HG03066 (cell line): ENCODE measurements at regions not wholly inside any gene's neighbourhood (a gene's known extent, or its start where the extent isn't known, plus 50 kb on each side); places are given as distances from the start of the nearest gene placed in this dataset.

Experiments used
- ATAC-seq: cut with Tn5 transposase; IDR thresholded peaks from one replicate; pipeline ENCODE4 v1.9.1; 2021; ENCODE audit warnings: low read depth; ENCODE audit not compliant: unreplicated experiment

DNA sequence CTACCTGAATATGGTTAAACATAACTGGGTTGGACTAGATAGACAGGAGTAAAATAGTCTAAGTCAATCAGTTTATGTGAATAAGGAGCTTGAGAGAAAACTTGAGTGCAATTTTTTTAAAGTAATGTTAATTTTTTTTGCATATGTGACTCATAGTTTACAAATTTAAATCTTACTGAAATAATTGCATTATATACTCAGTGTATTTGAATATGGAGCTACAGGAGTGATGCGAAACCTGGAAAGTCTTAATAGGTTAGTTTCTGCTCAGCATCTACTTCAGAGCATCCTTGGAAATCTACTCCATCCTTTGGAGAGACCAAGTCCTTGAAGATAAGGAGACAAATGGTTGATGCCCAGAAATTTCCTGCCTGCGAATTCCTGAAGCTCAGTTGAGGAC lies 318.8 kb upstream of the NXPH2 start:
- no peak for ATAC-seq

DNA sequence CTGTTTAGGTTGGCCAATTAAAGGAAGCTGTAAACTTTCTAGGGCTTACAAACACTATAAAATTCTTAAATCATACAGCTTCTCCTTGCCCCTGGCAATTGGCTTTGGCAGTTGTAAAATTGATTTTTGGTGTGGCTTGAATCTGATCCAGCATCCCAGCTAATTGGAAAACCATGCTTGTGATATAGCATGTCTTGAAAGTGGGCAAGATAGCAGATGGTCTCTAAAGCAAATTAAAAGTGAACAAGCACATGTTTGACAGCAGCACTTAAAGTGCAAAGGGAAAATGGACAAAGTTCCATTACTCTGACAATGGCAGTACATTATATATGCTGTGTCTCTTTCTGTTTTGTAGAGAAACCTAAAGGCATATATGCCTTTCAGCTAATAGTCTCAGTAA lies 302.9 kb upstream of the NXPH2 start:
- no peak for ATAC-seq

DNA sequence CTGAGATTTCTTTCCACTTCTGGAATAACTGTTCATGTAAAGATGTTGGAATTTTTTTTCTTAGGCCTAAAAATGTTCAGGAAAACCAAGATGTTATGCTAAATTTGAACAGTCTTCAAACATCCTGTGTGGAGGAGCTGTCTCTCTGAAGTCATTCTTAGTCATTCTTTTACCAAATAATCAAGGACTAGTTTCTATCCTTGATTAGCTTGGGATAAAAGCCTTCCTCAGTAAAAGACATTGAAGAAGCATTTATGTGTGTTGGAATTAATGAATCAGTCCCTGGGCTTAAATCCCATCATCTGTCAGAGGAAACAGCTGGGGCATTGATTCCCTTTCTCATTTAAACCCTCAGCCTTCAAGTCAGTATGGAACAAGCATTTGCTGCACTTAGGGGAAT lies 300.1 kb upstream of the NXPH2 start:
- no peak for ATAC-seq

DNA sequence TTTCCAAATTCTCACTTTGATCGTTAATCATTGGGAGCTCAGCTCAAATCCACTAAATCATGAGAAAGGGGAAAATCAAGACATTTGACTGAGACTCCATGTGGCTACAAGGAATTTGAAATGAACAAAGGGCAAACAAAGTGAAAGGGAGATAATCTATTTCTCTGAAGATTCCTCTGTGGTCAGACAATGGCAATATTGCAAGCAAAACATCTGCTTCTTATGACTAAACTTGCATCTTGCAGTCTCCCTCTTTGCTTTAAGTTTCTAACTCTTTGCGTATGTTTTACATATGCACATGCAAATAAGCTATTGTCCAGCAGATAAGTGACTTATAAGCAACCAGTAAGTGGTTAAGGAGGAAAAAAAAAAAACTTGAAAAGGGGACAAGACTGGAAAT lies 299.1 kb upstream of the NXPH2 start:
- ATAC-seq = no peak

DNA sequence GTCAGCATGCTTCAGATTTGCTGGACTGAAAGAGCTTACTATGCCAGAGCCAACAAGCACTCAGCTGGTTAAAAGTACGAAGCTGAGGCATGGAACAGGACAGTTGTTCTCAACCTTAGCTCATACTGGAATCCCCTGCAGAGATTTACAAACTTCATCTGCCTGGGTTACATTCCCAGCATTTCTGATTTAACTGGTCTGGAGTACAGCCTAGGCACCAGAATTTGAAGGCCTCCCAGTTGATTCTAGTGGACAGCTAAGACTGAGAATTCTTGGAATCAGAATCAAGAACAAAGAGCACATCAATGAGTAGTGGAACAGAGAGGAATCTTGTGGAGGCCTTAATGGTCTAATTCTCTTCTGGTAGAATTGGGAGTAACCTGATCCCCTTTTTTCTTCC lies 298.2 kb upstream of the NXPH2 start:
- no peak for ATAC-seq

DNA sequence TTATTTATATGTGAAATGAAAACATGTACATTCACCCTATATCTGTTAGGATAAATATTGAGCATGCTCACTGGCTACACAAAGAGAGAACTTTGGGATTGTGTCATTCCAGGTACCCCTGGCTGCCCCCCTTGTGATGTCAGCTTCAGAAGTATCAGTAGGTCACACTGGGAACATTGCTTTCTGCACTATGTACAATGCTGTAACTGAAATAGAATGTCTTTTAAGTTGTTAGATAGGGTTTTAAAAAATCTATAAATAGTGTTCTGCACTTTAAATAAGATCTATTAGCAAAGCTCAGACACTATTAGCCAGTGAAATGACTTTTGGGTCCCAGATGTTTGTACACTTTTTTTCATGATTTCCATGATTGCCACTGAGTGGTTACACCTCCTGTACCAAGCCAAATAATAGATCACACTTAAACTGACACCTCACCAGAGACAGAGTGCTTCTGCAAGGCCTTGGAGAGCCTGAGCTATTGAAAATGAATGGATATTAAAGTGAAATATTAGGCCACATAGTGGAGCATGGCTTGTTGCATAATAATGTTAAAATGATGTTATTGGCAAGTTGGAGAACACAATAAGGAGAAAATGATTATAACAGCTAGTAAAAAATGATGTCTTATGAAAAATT lies 297.0 kb upstream of the NXPH2 start:
- no peak for ATAC-seq

DNA sequence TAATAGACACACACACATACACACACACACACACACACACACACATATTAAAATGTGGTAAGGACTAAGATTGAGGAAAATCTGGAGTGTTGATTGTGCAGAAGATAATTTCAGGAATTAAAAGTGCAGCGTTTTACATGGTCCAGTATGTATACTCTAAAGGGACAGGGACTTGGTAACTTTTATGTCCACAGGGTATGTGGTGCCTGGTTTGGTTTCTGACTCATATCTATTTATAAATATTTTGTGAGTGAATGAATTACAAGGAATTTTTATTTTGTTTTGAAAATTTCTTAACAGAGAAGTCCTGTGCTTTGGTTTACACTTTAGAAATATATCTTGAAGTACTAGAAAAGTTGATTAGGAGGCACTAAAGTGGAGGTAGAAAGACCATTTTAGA lies 287.7 kb upstream of the NXPH2 start:
- no peak for ATAC-seq

DNA sequence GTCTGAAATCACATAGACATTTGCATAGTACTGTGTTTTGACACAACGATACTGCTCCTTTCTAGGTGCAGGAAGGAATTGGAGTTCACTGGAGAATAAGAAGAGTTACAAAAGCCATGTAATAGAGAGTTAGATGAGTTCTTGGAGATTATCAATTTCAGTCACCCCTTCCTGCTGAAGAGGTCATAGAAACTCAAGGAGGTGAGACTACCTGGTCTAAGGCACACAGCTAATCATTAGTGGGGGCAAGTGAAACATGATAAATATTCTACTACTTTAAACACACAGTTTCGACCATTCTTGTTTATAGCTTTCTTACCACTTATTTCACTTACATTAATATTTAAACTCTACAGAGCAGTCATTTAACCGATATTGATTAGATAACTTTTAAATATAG lies 286.9 kb upstream of the NXPH2 start:
- no peak for ATAC-seq

DNA sequence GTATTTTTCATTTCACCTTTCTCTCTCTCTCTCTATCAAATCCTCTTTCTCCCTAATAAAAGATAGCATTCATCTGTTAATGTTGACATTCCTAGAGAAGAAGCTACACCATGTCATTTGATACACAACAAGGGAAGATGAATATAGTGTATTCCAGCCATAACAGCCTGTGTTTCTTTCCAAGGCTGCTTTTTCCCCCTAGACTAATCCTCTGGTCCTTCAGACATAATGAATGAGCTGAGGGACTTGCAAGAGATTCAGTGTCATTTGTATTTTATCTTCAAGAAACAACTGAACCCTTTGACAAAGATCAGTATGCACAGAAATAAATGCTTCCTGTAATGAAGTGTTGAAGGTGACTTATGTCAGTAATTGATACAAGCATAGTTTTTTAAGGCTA lies 284.0 kb upstream of the NXPH2 start:
- ATAC-seq = no peak

DNA sequence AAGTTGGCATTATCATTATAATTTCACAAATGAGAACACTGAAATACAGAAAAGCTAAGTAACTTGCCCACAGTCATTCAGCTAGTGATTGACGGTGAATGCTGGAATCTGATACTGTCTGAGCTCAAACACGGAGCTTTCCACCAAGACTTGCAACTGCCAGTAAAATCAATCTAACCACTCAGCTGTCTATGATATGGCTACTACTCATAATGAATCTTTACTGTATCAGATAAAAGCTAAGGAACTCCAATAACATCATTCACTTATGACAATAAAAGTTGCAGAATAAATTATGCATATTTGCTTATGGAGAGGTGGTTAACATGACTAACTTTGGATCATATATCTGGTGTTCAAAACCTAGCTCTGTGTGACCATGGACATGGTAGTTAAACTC lies 279.4 kb upstream of the NXPH2 start:
- no peak for ATAC-seq

DNA sequence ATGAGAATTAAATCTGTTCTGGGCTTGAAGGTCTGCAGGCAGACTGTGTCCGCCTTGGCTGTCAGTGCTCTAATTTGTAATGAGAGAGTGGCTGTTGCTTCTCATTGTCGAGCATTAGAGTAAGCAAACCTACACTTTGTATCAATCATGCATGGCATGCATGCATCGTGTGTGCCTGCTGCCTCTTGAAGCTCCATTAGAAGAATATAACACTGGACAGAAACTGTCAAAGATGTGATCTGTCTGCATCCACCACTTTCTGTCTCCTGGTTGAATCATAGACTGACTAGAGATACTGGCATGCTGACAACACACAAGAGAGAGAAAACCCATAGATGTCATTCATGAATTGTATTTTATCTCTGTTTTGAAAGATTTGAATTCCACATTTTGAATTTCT lies 275.0 kb upstream of the NXPH2 start:
- no peak for ATAC-seq

DNA sequence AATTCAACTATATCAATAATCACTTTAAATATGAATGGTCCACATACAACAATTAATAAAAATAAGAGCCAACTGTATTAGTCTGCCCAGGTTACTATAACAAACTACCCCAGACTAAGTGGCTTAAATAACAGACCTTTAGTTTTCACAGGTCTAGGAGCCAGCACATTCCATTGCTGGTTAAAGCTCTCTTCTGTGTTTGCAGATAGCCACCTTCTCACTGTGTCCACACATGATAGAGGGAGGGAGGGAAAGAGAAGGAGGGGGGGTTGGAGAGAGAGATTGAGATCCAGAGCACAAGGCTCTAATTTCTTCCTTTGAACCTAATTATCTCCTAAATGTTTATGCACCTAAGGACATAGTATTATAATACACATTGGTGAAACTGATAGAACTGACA lies 267.8 kb upstream of the NXPH2 start:
- no peak for ATAC-seq

DNA sequence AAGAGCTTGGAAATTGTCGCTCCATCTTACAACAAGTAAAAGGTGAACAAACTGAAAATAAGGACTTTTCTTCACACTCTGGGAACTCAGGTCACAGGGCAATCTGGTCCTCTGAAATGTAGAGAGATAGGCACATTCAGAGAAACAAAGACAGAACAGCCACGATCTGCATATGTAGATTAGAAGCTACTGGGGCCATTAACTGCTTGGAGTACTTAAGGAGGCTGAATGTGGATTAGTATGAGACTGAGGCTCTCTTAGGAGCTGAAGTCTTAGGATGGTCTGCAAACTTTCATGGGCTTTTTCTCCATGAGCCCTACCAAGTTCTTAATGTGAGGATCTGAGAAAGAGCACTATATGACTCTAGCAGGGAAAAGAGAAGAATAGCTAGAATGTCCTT lies 265.3 kb upstream of the NXPH2 start:
- no peak for ATAC-seq

DNA sequence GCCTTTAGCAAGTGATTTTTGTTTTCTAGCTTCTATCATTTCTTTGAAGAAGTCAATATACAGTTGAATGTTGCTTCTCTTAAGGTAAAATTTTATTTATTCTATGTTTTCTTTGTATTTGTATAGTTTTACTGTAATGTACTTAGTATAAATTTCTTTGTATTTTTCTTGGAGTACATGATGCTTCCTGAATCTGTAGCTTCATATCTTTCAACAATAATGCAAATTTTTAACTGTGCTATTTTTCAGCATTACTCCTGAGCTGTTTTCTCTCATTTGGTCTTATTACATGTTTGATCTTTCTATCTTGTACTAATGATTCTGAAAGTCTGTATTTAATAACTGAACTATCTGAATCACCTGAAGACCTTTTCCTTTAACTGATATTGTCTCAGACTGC lies 253.9 kb upstream of the NXPH2 start:
- no peak for ATAC-seq

DNA sequence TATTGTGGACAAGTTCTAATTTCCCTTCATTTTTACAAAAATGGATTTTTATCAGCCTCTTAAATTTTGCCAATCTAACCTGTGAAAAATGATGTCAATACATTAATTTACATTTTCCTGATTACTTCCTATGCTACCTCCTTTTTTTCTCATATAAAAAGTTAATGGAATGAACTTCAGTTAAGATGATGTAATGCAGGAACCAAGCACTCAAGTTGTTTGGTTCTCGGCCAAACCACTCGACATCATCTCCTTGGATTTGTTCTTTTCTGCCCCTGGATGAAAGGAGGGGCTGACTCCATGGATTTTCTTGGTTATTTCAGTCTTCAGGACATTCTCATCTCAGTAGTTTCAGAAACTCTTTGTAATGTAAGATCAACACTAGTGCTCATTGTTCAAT lies 253.1 kb upstream of the NXPH2 start:
- no peak for ATAC-seq

DNA sequence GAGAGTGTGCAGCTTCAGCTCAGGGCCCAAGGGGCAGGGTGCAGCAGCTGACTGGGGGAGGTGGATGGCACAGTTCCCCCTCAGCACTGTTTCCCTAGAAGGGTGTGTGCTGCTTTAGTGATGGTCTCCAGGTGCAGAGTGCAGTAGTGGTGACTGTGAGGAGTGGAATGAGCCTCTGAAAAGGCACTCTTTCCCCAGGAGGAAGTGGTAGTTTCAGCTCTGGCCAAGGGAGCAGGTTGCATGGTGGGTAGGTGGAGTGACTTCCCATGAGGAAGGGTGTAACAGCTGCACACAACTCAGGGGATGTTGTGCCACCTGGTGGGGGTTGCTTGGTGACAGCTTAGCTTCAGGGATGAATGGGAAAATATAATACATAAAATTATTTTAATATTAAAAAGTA lies 251.5 kb upstream of the NXPH2 start:
- ATAC-seq = peak; percentile 81

DNA sequence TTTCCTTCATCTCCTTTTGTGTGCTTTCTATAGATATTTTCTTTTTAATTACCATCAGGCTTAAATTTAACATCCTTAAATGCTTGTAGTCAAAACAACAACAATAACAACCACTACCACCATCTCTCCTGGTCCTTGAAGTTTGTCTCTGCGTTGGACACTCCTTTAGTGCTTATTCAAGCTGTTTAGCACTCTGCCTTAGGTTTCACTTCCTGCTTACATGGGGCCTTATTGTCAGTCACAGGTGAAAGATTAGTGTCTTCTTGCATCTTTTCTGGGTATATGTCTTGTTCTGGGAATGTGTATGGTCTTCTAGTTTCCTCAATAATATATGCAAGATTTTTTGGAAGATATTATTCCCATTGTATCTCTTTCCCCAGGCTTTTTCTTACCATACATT lies 240.1 kb upstream of the NXPH2 start:
- ATAC-seq = no peak

DNA sequence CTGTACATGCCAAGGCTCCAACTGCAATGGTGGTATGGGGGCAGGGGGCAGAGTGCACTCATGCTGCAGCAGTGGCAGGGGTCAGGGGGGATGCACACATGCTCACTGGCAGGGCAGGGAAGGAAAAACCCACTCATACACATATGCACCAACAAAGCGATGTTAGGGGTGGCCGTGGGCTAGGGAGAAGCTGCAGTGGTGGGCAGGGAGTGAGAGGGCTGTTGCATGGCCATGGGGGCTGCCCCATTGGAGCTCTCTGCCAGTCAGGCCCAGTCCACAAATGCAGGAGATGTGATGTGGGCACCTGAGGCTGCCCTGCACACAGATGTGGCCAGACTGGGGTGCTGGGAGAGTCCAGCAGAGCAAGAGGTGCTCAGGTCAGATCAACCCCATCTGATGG lies 238.1 kb upstream of the NXPH2 start:
- ATAC-seq = no peak

DNA sequence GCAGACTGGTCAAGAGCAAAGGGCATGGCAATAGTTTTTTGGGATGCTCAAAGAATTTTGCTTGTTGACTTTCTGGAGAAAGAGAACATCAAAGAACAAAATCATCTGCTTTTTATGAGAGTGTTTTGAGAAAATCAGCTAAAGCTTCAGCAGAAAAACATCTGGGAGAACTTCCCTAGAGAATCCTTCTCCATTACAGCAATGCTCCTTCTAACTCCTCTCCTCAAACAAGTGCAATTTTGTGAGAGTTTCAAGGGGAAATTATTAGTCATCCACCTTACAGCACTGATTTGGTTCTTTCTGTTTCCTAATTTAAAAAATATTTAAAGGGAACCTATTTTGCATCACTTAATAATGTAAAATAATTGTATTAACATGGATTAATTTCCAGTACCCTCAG lies 226.9 kb upstream of the NXPH2 start:
- ATAC-seq = no peak

DNA sequence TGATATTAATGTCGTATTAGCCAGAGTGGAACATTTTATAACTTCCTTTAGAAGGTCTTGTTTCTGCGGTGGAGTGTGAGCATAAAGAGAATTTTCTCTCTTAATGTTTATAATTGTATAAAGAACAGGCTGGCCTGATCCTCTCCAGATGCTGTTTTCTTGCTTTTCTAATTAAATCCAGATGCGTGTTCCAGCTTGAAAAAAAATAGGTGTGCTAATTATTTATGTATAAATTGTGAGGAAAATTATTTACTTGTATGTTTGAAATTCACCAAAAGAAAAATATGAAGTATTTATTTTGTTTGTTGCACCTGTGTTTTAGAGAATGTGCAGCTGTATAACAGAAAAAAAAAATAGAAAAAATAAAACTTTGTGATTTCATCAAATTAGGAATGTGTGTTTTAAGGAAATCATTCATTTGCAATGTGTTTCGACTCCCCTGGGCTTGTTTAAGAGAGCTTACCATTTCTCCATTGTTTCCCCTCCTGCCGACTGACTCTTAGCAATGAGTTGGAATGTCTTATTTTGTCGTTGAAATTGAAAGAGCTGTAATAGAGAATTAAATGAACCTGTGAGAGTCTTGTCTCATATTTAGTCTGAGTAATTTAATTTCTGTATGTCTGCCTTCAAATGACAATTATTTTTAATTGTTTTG lies 220.1 kb upstream of the NXPH2 start:
- no peak for ATAC-seq

DNA sequence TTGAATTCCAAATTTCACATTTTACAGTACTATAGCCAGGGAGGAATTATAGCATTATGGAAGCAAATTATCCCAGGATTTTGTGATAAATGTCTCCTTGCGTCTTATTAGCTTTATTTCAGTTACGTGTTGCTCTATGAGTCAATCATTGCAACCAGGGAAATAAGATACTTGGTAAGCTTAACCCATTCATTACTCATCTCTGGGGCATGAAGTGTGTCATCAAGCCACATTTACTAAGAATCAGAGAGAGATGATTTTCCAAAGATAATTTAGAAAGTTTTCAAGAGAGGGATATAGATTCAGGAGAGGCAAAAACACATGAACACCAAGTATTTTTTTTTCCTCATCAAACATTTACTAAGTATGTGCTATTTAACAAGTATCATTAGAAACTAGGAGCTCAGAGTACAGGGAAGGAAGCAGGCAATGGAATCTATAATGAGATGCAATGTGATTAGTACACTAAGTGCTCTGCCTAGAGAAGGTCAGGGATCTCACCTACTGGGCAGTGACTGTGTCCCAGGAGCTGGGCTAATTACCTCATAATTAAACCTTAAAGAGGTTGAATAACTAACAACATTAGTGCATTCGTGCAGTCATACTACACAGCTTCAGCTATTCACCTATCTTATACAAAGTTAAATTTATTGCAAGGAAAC lies 217.8 kb upstream of the NXPH2 start:
- no peak for ATAC-seq

DNA sequence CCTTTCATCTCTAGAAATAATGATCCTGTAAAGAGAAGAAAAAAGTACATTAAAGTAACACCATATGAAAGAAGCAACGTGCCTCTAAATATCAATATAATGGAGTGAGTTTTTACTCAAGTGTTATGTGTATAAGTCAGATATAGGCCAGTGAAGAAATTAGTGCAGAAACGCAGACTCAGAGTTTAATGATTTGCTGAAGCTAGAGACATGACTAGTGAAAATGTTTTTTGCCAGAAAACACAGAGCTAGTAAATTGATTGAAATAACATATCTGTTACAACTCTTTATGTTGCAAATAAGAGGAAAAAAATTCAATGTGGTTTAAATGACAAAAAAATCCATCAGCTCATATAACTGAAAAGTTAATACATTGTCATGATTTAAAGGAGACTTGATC lies 217.2 kb upstream of the NXPH2 start:
- ATAC-seq = no peak
